H9 (cell line): ENCODE measurements at regions not wholly inside any gene's neighbourhood (a gene's known extent, or its start where the extent isn't known, plus 50 kb on each side); places are given as distances from the start of the nearest gene placed in this dataset.

Experiments
- DNase-seq: peaks from one replicate; pipeline ENCODE4 v3.0.0-alpha.2; 2017
- H2AFZ ChIP-seq: one replicate; pipeline ENCODE4 v1.6.1; 2013; ENCODE audit warnings: mild to moderate bottlenecking, low read length, control low read depth, moderate library complexity
- H2AK5ac ChIP-seq: 2 replicates; pipeline ENCODE4 v1.6.1; 2013; ENCODE audit warnings: low read length, control low read depth, mixed read lengths; ENCODE audit not compliant: insufficient read length
- H2BK120ac ChIP-seq: one replicate; pipeline ENCODE4 v1.6.1; 2013; ENCODE audit warnings: low read depth, mild to moderate bottlenecking, low read length, control low read depth, inconsistent platforms; ENCODE audit not compliant: poor library complexity, severe bottlenecking
- H2BK12ac ChIP-seq: 2 replicates; pipeline ENCODE4 v1.6.1; 2013; ENCODE audit warnings: low read length, control low read depth, mixed read lengths, low read depth; ENCODE audit not compliant: insufficient read length
- H2BK15ac ChIP-seq: 2 replicates; pipeline ENCODE4 v1.6.1; 2013; ENCODE audit warnings: low read depth, low read length, control low read depth
- H2BK20ac ChIP-seq: one replicate; pipeline ENCODE4 v1.6.1; 2013; ENCODE audit warnings: low read depth, mild to moderate bottlenecking, low read length, control low read depth, inconsistent platforms; ENCODE audit not compliant: poor library complexity, severe bottlenecking
- H2BK5ac ChIP-seq: 2 replicates; pipeline ENCODE4 v1.6.1; 2013; ENCODE audit warnings: low read length, control low read depth, mixed read lengths; ENCODE audit not compliant: insufficient read length
- H3K14ac ChIP-seq: 2 replicates; pipeline ENCODE4 v1.6.1; 2013; ENCODE audit warnings: low read length, control low read depth; ENCODE audit not compliant: insufficient read depth
- H3K18ac ChIP-seq: 2 replicates; pipeline ENCODE4 v1.6.1; 2013; ENCODE audit warnings: low read depth, mild to moderate bottlenecking, mixed read lengths, low read length, control low read depth; ENCODE audit not compliant: insufficient read length
- H3K23ac ChIP-seq: 2 replicates; pipeline ENCODE4 v1.6.1; 2013; ENCODE audit warnings: low read length, control low read depth, mixed read lengths, low read depth; ENCODE audit not compliant: insufficient read length
- H3K23me2 ChIP-seq: 2 replicates; pipeline ENCODE4 v1.6.1; 2013; ENCODE audit warnings: low read depth, mild to moderate bottlenecking, mixed read lengths, low read length, control low read depth; ENCODE audit not compliant: insufficient read length, poor library complexity, severe bottlenecking
- H3K27ac ChIP-seq: 2 replicates; pipeline ENCODE4 v1.5.1; 2013; ENCODE audit warnings: low read length, control low read depth, mixed read lengths, low read depth; ENCODE audit not compliant: insufficient read length
- H3K27me3 ChIP-seq: 2 replicates; pipeline ENCODE4 v1.6.1; 2013; ENCODE audit warnings: low read length, control low read depth, inconsistent platforms; ENCODE audit not compliant: insufficient read depth
- H3K4ac ChIP-seq: 2 replicates; pipeline ENCODE4 v1.6.1; 2013; ENCODE audit warnings: low read depth, mild to moderate bottlenecking, control low read depth, inconsistent platforms, low read length, moderate library complexity
- H3K4me1 ChIP-seq: 2 replicates; pipeline ENCODE4 v1.6.1; 2013; ENCODE audit warnings: low read length, control low read depth, inconsistent platforms; ENCODE audit not compliant: insufficient read depth
- H3K4me2 ChIP-seq: 2 replicates; pipeline ENCODE4 v1.6.1; 2013; ENCODE audit warnings: low read length, control low read depth, mixed read lengths; ENCODE audit not compliant: insufficient read length, insufficient read depth
- H3K56ac ChIP-seq: 2 replicates; pipeline ENCODE4 v1.6.1; 2013; ENCODE audit warnings: low read depth, mild to moderate bottlenecking, mixed read lengths, low read length, control low read depth; ENCODE audit not compliant: insufficient read length
- H3K79me1 ChIP-seq: 2 replicates; pipeline ENCODE4 v1.6.1; 2013; ENCODE audit warnings: low read depth, mild to moderate bottlenecking, moderate library complexity, low read length, control low read depth, inconsistent platforms; ENCODE audit not compliant: insufficient read depth, poor library complexity, severe bottlenecking
- H3K79me2 ChIP-seq: 2 replicates; pipeline ENCODE4 v1.6.1; 2013; ENCODE audit warnings: low read length, control low read depth, inconsistent platforms; ENCODE audit not compliant: insufficient read depth
- H3K9ac ChIP-seq: 2 replicates; pipeline ENCODE4 v1.6.1; 2013; ENCODE audit warnings: low read length, control low read depth, mixed read lengths; ENCODE audit not compliant: insufficient read length; ENCODE audit errors: extremely low read depth
- H3K9me3 ChIP-seq: one replicate; pipeline ENCODE4 v1.6.1; 2013; ENCODE audit warnings: low read depth, low read length, inconsistent platforms; ENCODE audit not compliant: control insufficient read depth
- H3T11ph ChIP-seq: one replicate; pipeline ENCODE4 v1.6.1; 2013; ENCODE audit warnings: mild to moderate bottlenecking, low read length, control low read depth, inconsistent platforms
- H4K20me1 ChIP-seq: one replicate; pipeline ENCODE4 v1.6.1; 2013; ENCODE audit not compliant: control insufficient read depth, insufficient read length, insufficient read depth
- H4K5ac ChIP-seq: 2 replicates; pipeline ENCODE4 v1.6.1; 2013; ENCODE audit warnings: low read depth, mild to moderate bottlenecking, mixed read lengths, low read length, control low read depth; ENCODE audit not compliant: insufficient read length
- H4K8ac ChIP-seq: replicated peaks from 2 replicates; pipeline ENCODE4 v1.6.1; 2013; ENCODE audit warnings: low read length, control low read depth, mixed read lengths, low read depth; ENCODE audit not compliant: insufficient read length
- H4K91ac ChIP-seq: 2 replicates; pipeline ENCODE4 v1.6.1; 2013; ENCODE audit warnings: low read depth, mild to moderate bottlenecking, moderate library complexity, mixed read lengths, low read length, control low read depth; ENCODE audit not compliant: insufficient read length
- H3K27ac Mint-ChIP-seq, 3 experiments: 2 replicates in 2 of 3; 3 replicates in 1 of 3; pipeline ENCODE4 v1.8.0; 2020 to 2021; ENCODE audit warnings: mixed read lengths in 3 of 3, mild to moderate bottlenecking in 1 of 3, moderate library complexity in 1 of 3
- H3K27me3 Mint-ChIP-seq: 2 replicates; pipeline ENCODE4 v1.8.0; 2021; ENCODE audit warnings: low read depth, mild to moderate bottlenecking, moderate library complexity, mixed read lengths
- H3K36me3 Mint-ChIP-seq, 3 experiments: 2 replicates in 2 of 3; 3 replicates in 1 of 3; pipeline ENCODE4 v1.8.0; 2020 to 2021; ENCODE audit warnings: low read depth in 3 of 3, mixed read lengths in 3 of 3; ENCODE audit not compliant: insufficient read depth in 1 of 3
- H3K4me1 Mint-ChIP-seq, 2 experiments: 2 replicates each; pipeline ENCODE4 v1.8.0; 2020; ENCODE audit warnings: mixed read lengths in 2 of 2
- H3K4me3 Mint-ChIP-seq, 2 experiments: 2 replicates in 1 of 2; 3 replicates in 1 of 2; pipeline ENCODE4 v1.8.0; 2020 to 2021; ENCODE audit warnings: mild to moderate bottlenecking in 2 of 2, mixed read lengths in 2 of 2, moderate library complexity in 1 of 2
- H3K9me3 Mint-ChIP-seq, 2 experiments: 2 replicates in 1 of 2; 3 replicates in 1 of 2; pipeline ENCODE4 v1.8.0; 2020; ENCODE audit warnings: mild to moderate bottlenecking in 2 of 2, mixed read lengths in 2 of 2, moderate library complexity in 1 of 2
- WGBS: extraction: QIAGEN DNeasy Blood & Tissue Kit; methylation state at CpG from one replicate; pipeline ENCODE4 v1.1.7; 2013; ENCODE audit warnings: missing lambda C conversion rate, low lambda C conversion rate, mixed read lengths; ENCODE audit not compliant: insufficient read length; ENCODE audit errors: extremely low coverage; 5-methylcytosine and 5-hydroxymethylcytosine counted together
- TF ChIP-seq, protein P1 (sequence below): fragments of 200-600 bp; sonication (generic); conservative IDR thresholded peaks from 3 replicates; pipeline ENCODE4 v1.8.0; 2021; ENCODE audit warnings: antibody characterized with exemption, mild to moderate bottlenecking

DNA sequence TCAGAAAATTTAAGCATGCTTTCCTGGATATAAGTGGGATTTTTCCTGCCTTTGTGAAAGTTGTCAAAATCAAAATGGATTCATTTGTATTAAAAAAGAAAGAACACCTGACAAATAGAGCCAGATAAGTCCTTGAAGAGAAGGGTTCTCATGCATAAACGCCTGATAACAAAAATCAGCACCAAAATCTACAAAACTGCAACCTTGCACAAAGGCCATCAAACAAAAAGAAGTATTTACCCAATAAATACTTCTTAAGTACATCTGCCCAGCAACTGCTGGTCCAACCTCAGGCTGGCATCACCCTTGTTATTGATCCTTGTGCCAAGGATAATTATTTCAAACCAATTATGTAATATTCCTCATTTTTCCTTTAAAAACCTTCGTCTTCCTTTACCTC is 315.9 kb downstream of the GPD2 start:
- H3K9me3 Mint-ChIP-seq, result no peaks in the 10 kb centered on the region
- no peak overlapping the region for H2BK5ac ChIP-seq
- 0 out of 2 replicates have a peak, but pooled peaks cover 2% of the 10 kb centered on the region for H3K4me1 ChIP-seq
- no peak overlapping the region for H2BK120ac ChIP-seq
- no peaks in the 10 kb centered on the region for H3K36me3 Mint-ChIP-seq
- no peaks in the 10 kb centered on the region for H3K79me1 ChIP-seq
- H2AK5ac ChIP-seq, result no peak overlapping the region
- H3K27me3 Mint-ChIP-seq, result no peaks in the 10 kb centered on the region
- H4K8ac ChIP-seq, result no peak overlapping the region
- no peaks in the 10 kb centered on the region for H3K79me2 ChIP-seq
- no peak overlapping the region for H3K9ac ChIP-seq
- no peaks in the 10 kb centered on the region for H3K23me2 ChIP-seq
- no peak overlapping the region for H3K23ac ChIP-seq
- no peak overlapping the region for H3K18ac ChIP-seq
- H3K56ac ChIP-seq, result no peak overlapping the region
- no peak overlapping the region for H4K5ac ChIP-seq
- no peak overlapping the region for H2BK12ac ChIP-seq
- DNase-seq, result no peak
- no peak overlapping the region for H3K27ac ChIP-seq
- H3K4ac ChIP-seq, result no peak overlapping the region
- no peak overlapping the region for H3K14ac ChIP-seq
- no peak overlapping the region for H2BK15ac ChIP-seq
- no peak overlapping the region for H2BK20ac ChIP-seq
- TF ChIP-seq, protein P1, sequence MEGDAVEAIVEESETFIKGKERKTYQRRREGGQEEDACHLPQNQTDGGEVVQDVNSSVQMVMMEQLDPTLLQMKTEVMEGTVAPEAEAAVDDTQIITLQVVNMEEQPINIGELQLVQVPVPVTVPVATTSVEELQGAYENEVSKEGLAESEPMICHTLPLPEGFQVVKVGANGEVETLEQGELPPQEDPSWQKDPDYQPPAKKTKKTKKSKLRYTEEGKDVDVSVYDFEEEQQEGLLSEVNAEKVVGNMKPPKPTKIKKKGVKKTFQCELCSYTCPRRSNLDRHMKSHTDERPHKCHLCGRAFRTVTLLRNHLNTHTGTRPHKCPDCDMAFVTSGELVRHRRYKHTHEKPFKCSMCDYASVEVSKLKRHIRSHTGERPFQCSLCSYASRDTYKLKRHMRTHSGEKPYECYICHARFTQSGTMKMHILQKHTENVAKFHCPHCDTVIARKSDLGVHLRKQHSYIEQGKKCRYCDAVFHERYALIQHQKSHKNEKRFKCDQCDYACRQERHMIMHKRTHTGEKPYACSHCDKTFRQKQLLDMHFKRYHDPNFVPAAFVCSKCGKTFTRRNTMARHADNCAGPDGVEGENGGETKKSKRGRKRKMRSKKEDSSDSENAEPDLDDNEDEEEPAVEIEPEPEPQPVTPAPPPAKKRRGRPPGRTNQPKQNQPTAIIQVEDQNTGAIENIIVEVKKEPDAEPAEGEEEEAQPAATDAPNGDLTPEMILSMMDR, result no peak
- H3K9me3 ChIP-seq, result no peaks in the 10 kb centered on the region
- no peaks in the 10 kb centered on the region for H3K27me3 ChIP-seq
- H4K91ac ChIP-seq, result no peak overlapping the region
- WGBS, result no CpG with 5 or more reads among the region's 2 CpGs
- H4K20me1 ChIP-seq, result no peaks in the 10 kb centered on the region
- no peak overlapping the region for H3K27ac Mint-ChIP-seq
- no peak overlapping the region for H3K4me2 ChIP-seq
- H3T11ph ChIP-seq, result no peak overlapping the region
- peaks cover 10 to 16% of the 10 kb centered on the region in 2 experiments for H3K4me1 Mint-ChIP-seq
- H2AFZ ChIP-seq, result no peak overlapping the region
- H3K4me3 Mint-ChIP-seq, result no peak overlapping the region
